GM18907 (cell line): ENCODE measurements at regions not wholly inside any gene's neighbourhood (a gene's known extent, or its start where the extent isn't known, plus 50 kb on each side); places are given as distances from the start of the nearest gene placed in this dataset.
"Not testable (repeated sequence)": the region's sequence is repeated elsewhere in the genome, so short reads cannot be mapped to it uniquely, and the experiment has no call there.

Experiments
- ATAC-seq: cut with Tn5 transposase; IDR thresholded peaks from one replicate; pipeline ENCODE4 v1.9.1; 2021; ENCODE audit warnings: mild to moderate bottlenecking, moderate library complexity; ENCODE audit not compliant: unreplicated experiment

DNA sequence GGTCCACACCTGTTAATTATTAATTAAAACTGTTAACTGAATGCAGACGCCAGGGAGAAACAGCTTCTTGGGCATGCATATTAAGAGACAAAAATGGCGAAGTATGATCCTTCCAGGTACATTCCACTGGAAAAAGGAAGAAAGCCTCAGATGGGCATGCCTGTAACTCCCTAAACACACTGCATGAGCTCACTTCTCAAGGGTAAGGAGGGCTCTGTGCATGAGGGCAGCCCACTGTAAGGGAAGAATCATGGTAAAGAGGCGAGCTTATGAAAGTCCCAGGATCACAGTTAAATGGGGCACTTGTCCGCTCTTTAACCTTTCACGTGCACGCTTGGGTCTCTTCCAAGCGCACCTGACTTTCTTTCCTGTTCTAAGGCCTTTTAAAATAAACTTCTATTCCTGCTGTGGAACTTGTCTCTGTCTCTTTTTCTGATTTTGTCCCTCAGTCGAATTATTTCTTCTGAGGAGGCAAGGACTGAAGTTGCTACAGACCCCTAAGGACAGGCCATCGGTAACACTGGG lies 321.7 kb downstream of the PPP1R2C start:
- no peak for ATAC-seq

- no peak for ATAC-seq
These were observed 327.7 kb downstream of the PPP1R2C start for GRCh38 chrX:42450228-42450627.

DNA sequence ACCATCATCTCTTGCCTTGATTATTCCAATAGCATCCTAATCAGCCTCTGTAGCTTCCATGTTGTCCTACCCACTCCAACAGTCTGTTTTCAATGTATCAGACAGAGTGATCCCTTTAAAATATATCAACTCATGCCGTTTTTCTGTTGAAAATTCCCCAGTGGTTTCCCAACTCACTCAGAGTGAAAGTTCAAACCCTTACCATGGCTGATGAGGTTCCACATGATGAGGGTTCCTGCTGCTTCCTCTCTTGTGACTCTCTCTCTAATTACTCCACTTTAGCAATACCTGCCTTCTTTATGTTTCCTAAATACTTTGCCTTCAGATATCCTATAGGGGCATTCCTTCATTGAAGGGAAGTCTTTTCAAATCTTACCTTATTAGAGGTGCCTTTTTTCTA lies 334.7 kb downstream of the PPP1R2C start:
- no peak for ATAC-seq

- ATAC-seq = no peak
These were observed 335.2 kb downstream of the PPP1R2C start for GRCh38 chrX:42442745-42443144.

GRCh38 chrX:42437211-42437610 lies 340.8 kb downstream of the PPP1R2C start:
- no peak for ATAC-seq

DNA sequence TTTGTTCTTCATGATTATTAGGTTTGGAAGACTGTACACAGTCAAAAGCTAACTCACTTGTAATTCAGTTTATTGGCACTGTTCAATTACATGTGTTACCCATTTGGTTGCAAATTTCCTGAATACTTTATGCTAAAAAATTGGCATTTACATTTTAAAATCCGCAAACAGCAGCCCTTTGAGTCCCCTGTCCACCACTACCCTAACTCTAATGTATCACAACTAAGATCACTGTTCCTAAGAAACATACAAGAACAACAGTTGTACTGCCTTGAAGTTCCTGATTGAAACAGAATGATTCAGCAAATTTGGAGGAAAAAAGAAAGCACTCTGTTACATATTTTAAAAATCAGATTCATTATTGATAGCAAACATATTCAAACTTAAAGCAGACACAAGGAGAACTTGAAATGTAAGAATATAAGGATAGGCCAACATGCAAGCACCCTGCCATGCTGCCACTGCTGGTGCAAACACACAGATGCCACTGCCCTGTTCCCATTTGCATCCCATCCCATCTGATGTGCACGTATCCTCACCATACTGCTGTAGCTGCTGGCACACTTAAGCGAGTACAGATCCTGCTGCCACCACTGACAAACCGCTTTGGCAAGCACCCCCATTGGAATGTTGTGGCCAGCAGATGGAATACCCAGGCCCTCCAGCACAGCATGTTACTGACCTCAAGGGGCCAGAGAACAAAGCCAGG lies 343.4 kb downstream of the PPP1R2C start:
- ATAC-seq = no peak

- ATAC-seq = no peak
These were observed 345.4 kb downstream of the PPP1R2C start for GRCh38 chrX:42432552-42432951.

DNA sequence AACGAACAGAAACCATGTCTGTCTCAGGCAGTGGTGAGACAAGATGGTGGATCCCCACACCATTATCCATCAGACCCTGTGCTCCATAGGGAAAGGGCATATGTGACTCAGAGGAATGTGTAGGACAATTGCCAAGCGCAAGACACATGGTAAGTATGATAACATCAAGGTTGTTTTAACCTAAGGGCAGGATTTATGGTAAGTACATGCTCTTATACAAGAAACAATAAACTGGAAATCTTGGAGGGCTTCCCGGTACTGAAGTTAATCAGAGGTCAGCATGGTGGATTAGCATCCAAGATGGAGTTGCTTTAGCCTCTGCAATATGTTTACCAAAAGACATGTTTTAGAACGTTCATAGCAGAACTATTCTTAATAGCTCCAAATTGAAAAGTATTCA lies 355.0 kb downstream of the PPP1R2C start:
- ATAC-seq = no peak

- ATAC-seq = no peak
These were observed 357.5 kb downstream of the PPP1R2C start for GRCh38 chrX:42420426-42420825.

GRCh38 chrX:42415636-42416035 lies 362.3 kb downstream of the PPP1R2C start:
- no peak for ATAC-seq

GRCh38 chrX:42414057-42414456 lies 363.9 kb downstream of the PPP1R2C start:
- no peak for ATAC-seq

DNA sequence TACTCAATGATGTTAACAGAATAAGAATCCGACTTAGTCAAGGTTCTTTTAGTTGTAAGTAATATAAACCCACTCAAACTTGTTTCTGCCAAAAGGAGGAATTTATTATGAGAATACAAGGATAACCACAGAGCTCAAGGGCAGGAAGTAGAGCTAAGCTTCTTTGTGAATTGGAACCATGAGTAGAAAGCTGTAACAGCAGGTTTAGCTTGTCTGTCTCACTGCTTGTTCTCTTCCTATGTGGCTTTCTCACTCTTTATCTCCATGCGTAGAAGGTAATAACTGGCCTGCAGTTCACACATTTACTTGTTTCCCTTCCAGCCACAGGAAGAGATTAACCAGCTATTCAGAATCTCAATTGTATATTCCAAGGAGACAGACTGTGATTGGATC lies 378.3 kb downstream of the PPP1R2C start:
- ATAC-seq = no peak

DNA sequence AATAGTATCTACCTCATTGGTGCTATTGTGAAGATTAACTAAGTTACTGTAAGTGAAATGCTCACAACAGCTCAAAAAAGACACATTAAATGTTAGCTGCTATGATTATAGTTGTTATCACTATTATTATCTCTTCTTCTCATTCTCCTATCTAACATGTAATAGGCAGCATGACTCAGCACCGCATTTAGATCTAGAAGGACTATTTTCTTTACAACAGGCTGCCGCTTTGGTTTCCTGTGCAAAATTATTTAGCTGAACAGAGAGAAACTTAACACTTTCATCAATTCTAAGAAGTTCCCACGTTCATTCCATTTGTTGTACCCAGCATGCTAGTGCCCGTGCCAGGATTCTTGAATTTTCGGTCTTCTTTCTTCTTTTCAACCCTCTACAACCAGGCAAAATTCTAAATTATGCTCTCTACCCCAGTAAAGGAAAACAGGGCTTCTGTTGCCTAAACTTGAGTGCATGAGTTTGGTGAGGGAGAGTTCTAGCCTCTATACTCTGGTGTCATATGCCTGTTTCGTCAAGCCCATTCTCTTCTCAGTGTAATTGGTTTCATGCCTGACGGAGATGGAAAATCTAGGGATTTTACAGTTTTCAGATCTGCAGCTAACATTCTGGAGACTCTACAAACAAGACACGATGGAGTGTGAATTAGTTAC lies 378.9 kb downstream of the PPP1R2C start:
- ATAC-seq = no peak

- no peak for ATAC-seq
These were observed 381.8 kb downstream of the PPP1R2C start for GRCh38 chrX:42396136-42396535.

- ATAC-seq = no peak
These were observed 385.1 kb downstream of the PPP1R2C start for GRCh38 chrX:42392846-42393245.

DNA sequence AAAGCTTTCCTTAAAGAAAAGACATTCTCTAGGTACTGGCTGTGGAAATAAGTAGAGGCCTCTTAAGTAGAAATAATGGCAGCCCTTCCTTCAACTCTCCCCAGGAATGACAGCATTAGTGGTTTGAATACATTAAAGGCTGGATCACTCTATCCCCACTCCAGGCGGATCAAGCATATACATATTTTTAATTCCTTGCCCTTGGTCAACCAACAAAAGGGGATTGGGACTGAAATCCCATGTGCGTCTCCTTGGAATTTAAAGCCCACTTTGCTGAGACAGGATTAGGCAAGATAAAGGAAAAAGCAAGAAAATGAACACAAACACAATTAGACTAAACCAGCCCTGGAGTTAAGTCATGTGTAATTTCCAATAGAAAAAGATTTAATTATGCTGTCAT lies 391.3 kb downstream of the PPP1R2C start:
- no peak for ATAC-seq

GRCh38 chrX:42385730-42386129 lies 392.2 kb downstream of the PPP1R2C start:
- ATAC-seq = no peak

DNA sequence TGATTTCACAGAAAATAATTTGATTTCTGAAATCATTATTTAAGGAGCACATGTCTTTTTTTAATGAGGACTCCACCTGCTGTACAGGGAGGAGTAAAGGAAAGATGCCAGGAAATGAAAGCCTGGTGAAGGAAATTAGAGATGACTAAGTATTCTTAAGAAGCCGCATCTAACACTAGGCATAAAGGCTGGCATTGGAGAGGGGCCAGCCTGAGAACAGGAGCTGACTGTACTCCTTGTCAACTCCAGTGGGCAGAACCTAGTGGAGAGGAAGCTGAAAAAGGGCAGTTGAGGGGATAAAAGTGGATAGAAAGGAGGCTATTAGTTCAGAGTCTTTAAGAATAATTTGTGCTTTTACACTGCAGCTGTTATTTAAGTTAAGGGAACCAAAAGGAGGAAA lies 393.0 kb downstream of the PPP1R2C start:
- no peak for ATAC-seq

DNA sequence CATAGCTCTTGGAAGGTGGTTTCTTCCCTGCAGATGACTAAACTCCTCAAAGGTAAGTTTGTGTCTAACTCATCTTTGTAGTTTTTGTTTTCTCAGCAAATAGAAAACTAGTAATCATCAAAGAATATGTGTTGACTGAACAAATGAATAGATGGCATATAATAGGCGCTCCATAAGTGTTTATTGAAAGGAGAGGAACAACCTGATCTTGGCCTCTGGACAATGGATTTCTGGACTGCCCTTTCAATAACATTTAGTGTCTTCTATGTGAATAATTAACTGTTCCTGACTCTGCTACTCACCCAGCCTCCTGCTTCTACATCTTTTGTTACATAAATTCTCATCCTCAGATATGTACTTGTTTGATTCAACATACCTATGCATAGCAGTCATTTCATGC lies 399.1 kb downstream of the PPP1R2C start:
- no peak for ATAC-seq

DNA sequence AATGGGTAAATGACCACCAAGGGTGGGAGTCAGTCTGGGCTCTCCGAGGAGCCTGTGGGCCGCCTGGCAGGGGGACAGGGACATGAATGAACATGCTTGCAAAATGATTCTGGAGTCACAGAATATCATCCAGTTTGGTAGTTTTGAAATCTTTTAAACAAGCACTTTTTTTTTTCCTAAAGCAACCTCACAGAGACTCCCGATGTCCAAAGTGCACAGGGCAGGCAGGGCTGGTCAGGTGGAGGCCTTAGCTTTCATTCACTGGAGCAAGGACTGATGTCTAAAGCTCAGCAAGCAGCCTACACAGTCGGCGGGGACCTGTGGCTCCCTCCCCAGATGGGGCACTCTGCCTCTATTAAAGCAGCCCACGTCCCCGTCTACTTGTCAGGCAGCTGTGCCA lies 402.9 kb downstream of the PPP1R2C start:
- no peak for ATAC-seq

DNA sequence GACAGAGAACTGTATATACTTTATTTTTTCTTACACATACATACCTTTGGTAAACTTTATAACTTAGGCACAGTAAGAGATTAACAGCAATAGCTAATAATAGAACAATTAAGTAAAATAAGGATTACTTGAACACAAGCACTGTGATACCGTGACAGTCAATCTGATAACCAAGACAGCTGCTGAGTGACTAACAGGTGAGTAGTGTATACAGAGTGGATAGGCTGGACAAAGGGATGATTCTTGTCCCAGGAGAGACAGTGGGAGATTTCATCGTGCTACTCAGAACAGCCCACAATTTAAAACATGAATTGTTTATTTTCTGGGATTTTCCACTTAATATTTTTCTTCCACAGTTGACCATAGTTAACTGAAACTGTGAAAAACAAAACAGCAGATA lies 411.8 kb downstream of the PPP1R2C start:
- ATAC-seq = no peak

DNA sequence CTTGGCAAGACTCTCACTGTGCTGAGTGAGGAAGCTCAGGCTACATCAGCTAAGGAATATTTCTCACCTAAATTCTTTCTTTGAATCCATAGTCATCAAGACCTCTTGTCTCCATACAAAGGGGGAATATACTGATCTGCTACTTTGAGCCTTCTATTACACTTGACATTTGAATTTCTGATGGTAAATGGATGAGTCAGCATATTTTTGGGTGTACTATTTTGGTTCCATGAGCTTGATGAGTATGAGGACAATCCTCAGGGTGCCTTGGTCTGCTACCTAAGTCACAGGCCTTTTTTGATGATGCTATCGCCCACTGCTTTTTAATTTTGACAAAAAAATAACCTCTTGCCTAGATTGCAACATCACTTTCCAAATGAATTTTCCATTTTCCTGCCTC lies 415.7 kb downstream of the PPP1R2C start:
- no peak for ATAC-seq

- not testable (repeated sequence) for ATAC-seq
These were observed 419.6 kb upstream of the CASK start for GRCh38 chrX:42342981-42343380.
